ENCODE measurements at regions not wholly inside any gene's neighbourhood (a gene's known extent, or its start where the extent isn't known, plus 50 kb on each side); places are given as distances from the start of the nearest gene placed in this dataset.

DNA sequence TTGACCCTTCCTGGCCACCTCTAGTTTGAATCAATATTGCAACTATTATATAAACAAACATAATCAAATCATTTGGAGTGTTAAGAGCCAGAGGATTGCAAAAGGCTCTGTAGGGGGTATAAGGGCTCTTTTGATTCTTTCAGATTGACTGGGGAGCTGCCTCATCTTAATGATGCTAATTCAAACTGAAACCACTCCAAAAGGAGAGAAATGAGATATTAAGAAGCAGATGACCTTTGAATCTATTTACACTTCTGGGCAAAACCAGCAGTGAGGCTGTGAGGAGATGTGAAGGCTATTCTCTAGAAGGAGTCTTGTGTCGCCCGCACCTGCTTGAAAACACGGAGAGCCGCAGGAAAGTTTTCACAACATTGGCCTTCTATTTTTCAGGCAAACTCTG lies 311.2 kb upstream of the CRIM1 start:
- H3K4me3 ChIP-seq: no peak overlapping the region
- no peak overlapping the region for H3K27ac ChIP-seq (ENCODE audit: low read depth in 1 of 2, low read length in 1 of 2)
- TF ChIP-seq, protein P1, sequence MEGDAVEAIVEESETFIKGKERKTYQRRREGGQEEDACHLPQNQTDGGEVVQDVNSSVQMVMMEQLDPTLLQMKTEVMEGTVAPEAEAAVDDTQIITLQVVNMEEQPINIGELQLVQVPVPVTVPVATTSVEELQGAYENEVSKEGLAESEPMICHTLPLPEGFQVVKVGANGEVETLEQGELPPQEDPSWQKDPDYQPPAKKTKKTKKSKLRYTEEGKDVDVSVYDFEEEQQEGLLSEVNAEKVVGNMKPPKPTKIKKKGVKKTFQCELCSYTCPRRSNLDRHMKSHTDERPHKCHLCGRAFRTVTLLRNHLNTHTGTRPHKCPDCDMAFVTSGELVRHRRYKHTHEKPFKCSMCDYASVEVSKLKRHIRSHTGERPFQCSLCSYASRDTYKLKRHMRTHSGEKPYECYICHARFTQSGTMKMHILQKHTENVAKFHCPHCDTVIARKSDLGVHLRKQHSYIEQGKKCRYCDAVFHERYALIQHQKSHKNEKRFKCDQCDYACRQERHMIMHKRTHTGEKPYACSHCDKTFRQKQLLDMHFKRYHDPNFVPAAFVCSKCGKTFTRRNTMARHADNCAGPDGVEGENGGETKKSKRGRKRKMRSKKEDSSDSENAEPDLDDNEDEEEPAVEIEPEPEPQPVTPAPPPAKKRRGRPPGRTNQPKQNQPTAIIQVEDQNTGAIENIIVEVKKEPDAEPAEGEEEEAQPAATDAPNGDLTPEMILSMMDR (IDR thresholded peaks at IDR 0.05; ENCODE audit: control extremely low read depth, extremely low read depth): no peak
- ATAC-seq (ENCODE audit: insufficient read depth, low FRiP score) (no peak), DNase-seq (no peak)
- H3K4me1 ChIP-seq (ENCODE audit: control insufficient read depth in 5 of 5, insufficient read depth in 5 of 5, low read length in 5 of 5): no peaks in the 10 kb centered on the region
- H3K9ac ChIP-seq (ENCODE audit: insufficient read depth in 1 of 2, low read length in 2 of 2): no peak overlapping the region
- no peaks in the 10 kb centered on the region for H3K36me3 ChIP-seq (ENCODE audit: control insufficient read depth in 4 of 4, insufficient read depth in 4 of 4, low read length in 4 of 4)
- no peaks in the 10 kb centered on the region for H3K27me3 ChIP-seq (ENCODE audit: control insufficient read depth in 3 of 3, insufficient read depth in 3 of 3, low read length in 2 of 3)
- 94 to 99% methylated on average over 4 of the region's 4 CpGs for WGBS, 2 donors
- H3K9me3 ChIP-seq (ENCODE audit: control insufficient read depth in 4 of 4, insufficient read depth in 3 of 4, low read length in 3 of 4): no peaks in the 10 kb centered on the region

DNA sequence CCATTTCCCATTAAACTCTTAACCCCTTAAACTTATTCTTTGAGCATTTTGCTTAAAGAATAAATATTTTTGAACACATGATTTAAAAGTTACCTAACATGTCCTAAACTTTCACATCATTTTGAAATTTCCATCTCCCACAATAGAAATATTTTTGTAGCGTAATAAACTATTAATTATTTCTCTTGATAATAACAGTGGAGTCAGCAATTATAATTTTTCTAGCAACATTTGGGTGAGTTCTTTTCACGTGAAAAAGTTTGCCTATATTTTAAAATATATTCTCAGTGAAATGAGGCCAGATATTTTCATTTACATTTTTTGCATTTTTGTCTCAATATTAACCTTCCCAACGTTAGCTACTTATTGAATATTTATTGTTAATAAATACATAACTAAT lies 320.4 kb upstream of the CRIM1 start:
- Histone ChIP-seq H3K9me3 (ENCODE audit: control insufficient read depth in 4 of 4, insufficient read depth in 3 of 4, low read length in 3 of 4) (no peaks in the 10 kb centered on the region), H3K9ac (ENCODE audit: insufficient read depth in 1 of 2, low read length in 2 of 2) (no peak overlapping the region), H3K36me3 (ENCODE audit: control insufficient read depth in 4 of 4, insufficient read depth in 4 of 4, low read length in 4 of 4) (no peaks in the 10 kb centered on the region), H3K27me3 (ENCODE audit: control insufficient read depth in 3 of 3, insufficient read depth in 3 of 3, low read length in 2 of 3) (no peaks in the 10 kb centered on the region), H3K4me1 (ENCODE audit: control insufficient read depth in 5 of 5, insufficient read depth in 5 of 5, low read length in 5 of 5) (no peaks in the 10 kb centered on the region), H3K27ac (ENCODE audit: low read depth in 1 of 2, low read length in 1 of 2) (no peak overlapping the region), H3K4me3 (no peak overlapping the region)
- whole genome bisulfite sequencing, 2 donors: 81 to 85% methylated on average over 3 of the region's 3 CpGs
- ATAC-seq (ENCODE audit: insufficient read depth, low FRiP score) (no peak), DNase-seq (no peak)
- TF ChIP-seq, protein P1 (IDR thresholded peaks at IDR 0.05; ENCODE audit: control extremely low read depth, extremely low read depth): no peak

DNA sequence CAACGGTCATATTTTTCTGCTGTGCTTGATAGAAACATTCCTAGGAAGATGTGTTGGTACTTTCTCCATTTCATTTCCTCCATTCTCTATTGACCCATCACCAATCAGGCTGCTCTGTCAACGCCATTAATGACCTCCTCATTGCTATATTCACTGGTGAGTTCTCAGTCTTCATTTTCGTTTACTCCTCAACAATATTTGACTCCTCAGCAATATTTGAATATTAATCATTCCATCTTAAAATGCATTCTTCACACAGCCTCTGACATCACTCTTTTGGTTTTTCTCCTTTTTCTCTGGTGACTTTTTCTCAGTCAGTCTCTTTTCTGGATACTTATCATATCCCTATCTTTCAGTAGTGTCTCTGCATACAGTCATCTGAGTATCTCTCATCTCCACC lies 323.5 kb upstream of the CRIM1 start:
- no peaks in the 10 kb centered on the region for H3K36me3 ChIP-seq (ENCODE audit: control insufficient read depth in 4 of 4, insufficient read depth in 4 of 4, low read length in 4 of 4)
- DNase-seq (no peak), ATAC-seq (ENCODE audit: insufficient read depth, low FRiP score) (no peak)
- no peak overlapping the region for H3K9ac ChIP-seq (ENCODE audit: insufficient read depth in 1 of 2, low read length in 2 of 2)
- no peak overlapping the region for H3K27ac ChIP-seq (ENCODE audit: low read depth in 1 of 2, low read length in 1 of 2)
- TF ChIP-seq, protein P1 (IDR thresholded peaks at IDR 0.05; ENCODE audit: control extremely low read depth, extremely low read depth): no peak
- H3K4me3 ChIP-seq: no peak overlapping the region
- H3K27me3 ChIP-seq (ENCODE audit: control insufficient read depth in 3 of 3, insufficient read depth in 3 of 3, low read length in 2 of 3): no peaks in the 10 kb centered on the region
- 65 to 76% methylated on average over 3 of the region's 3 CpGs for WGBS, 2 donors
- H3K9me3 ChIP-seq (ENCODE audit: control insufficient read depth in 4 of 4, insufficient read depth in 3 of 4, low read length in 3 of 4): no peaks in the 10 kb centered on the region
- no peaks in the 10 kb centered on the region for H3K4me1 ChIP-seq (ENCODE audit: control insufficient read depth in 5 of 5, insufficient read depth in 5 of 5, low read length in 5 of 5)

DNA sequence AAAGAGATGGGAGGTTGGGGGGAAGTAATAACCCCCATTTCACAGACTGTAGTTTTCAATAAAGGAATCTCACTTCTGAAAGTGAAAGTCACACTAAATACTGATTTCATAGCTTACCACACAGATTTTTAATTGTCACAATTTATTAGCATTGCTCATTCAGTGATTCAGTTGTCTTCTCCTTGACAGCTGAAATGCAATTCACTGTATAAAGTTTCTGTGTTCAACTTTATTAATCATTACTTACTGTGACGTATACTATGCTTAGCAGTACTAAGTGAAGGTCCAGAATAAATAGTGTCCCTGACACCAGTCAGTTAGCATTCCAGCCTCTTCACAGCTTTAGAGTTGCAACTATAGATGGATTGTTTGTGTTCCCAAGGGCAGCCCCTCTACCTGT lies 324.1 kb upstream of the CRIM1 start:
- Histone ChIP-seq H3K4me3 (no peak overlapping the region), H3K4me1 (ENCODE audit: control insufficient read depth in 5 of 5, insufficient read depth in 5 of 5, low read length in 5 of 5) (no peaks in the 10 kb centered on the region), H3K27me3 (ENCODE audit: control insufficient read depth in 3 of 3, insufficient read depth in 3 of 3, low read length in 2 of 3) (no peaks in the 10 kb centered on the region), H3K27ac (ENCODE audit: low read depth in 1 of 2, low read length in 1 of 2) (no peak overlapping the region), H3K9me3 (ENCODE audit: control insufficient read depth in 4 of 4, insufficient read depth in 3 of 4, low read length in 3 of 4) (no peaks in the 10 kb centered on the region), H3K9ac (ENCODE audit: insufficient read depth in 1 of 2, low read length in 2 of 2) (no peak overlapping the region), H3K36me3 (ENCODE audit: control insufficient read depth in 4 of 4, insufficient read depth in 4 of 4, low read length in 4 of 4) (no peaks in the 10 kb centered on the region)
- ATAC-seq (ENCODE audit: insufficient read depth, low FRiP score) (no peak), DNase-seq (no peak)
- 0 to 4% methylated on average over 1 of the region's 1 CpG for WGBS, 2 donors
- TF ChIP-seq, protein P1 (IDR thresholded peaks at IDR 0.05; ENCODE audit: control extremely low read depth, extremely low read depth): no peak

All from lung (tissue), 11 donors.